GM12892 (cell line): ENCODE measurements at regions not wholly inside any gene's neighbourhood (a gene's known extent, or its start where the extent isn't known, plus 50 kb on each side); places are given as distances from the start of the nearest gene placed in this dataset.

Source experiments
- POLR2A ChIP-seq: IDR thresholded peaks from 2 replicates; pipeline ENCODE4 v1.6.1; 2011; ENCODE audit warnings: low read depth, low read length, control low read depth
- POLR2AphosphoS5 ChIP-seq: IDR thresholded peaks from 2 replicates; pipeline ENCODE4 v1.6.1; 2011; ENCODE audit warnings: low read depth, low read length, control low read depth

GRCh38 chr10:121041906-121042305 is 190.7 kb downstream of the WDR11 start:
- TF ChIP-seq POLR2AphosphoS5: no peak
- no peak for TF ChIP-seq POLR2A
